NCI-H2196 treated with DMSO at 0.1 percent for 48 hours (cell line): ENCODE measurements at regions not wholly inside any gene's neighbourhood (a gene's known extent, or its start where the extent isn't known, plus 50 kb on each side); places are given as distances from the start of the nearest gene placed in this dataset.

Experiments used
- DNase-seq: peaks from one replicate; lab custom pipeline; 2025; ENCODE audit not compliant: unreplicated experiment; lab: John Stamatoyannopoulos, UW

DNA sequence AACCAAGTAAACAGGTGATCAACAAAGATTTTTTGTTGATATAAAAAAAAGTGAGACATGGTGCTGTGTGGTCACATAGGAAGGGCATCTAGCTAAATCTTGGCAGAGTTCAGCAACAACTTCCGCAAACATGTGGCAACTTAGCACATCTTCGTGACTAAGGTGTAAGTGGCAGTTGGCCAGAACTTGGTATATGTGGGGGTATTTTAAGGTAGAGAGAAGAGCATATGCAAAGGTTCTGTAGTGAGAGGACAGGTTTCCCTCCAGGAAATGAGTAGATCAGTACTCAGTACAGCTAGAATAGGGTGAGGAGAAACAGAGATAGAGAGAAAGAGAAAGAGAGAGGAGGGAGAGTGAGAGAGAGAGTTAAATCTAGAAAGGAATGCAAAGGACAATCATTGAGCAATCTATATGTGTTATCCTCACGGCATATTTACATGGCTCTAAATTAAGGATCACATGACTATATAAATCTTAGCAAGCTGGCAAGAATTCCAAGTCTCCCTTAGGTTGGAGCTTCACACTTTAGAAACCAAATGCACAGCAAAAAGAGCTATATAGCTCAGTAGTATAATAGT lies 227.7 kb upstream of the HMGA2 start:
- no peak for DNase-seq

DNA sequence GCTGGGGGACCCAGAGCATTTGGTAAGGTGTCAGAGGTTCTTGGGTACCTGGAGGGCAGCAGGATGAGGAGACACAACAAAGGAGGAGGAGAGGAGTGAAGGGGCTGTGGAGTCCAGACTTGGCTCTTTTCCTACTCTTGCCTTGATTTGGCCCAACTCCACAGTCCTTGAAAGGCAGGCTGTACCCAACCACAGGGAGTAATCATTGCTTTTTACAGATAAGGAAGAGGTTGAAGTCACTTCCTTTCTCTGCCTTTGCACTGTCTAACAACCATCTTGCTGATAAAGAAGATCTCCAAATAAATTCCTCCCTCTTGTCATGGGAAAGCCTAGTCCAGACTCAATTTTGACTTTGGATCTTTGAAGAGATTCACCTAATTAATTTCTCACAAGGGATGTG lies 226.8 kb upstream of the HMGA2 start:
- DNase-seq, result no peak

DNA sequence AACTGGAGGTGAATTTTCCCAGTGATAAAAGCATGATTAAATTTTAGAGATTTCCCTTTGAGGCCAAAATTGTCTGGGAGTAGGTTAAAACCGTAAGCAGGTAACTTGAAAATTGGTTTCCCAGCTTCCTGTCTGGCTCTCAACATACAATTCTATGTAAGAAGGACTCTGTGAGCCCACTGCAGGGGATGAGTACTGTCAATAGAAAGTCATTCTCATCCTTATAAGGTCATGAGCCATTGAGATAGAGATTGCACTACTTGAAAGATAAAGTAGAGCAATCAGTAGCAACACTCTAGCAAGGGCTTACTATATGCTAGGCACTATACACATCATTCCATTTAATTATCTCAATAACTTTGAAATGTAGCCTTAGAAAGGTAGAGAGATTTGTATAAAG lies 225.6 kb upstream of the HMGA2 start:
- no peak for DNase-seq

DNA sequence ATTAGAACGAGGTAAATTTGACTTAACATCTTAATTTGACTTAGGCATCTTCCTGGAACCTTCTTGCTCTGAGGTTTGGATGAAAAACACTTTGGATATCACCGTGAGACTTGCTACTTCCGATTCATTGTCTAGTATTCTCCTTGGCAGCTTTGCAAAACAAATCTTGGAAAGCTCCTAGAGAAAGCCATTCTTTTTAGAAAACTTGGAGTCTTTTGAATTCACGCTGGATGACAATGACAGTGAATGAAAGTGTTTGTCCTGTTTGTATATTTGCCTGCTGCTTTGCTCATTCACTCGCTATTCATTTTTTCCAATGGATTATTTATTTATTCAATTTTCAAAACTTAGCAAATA lies 222.1 kb upstream of the HMGA2 start:
- DNase-seq, result no peak

DNA sequence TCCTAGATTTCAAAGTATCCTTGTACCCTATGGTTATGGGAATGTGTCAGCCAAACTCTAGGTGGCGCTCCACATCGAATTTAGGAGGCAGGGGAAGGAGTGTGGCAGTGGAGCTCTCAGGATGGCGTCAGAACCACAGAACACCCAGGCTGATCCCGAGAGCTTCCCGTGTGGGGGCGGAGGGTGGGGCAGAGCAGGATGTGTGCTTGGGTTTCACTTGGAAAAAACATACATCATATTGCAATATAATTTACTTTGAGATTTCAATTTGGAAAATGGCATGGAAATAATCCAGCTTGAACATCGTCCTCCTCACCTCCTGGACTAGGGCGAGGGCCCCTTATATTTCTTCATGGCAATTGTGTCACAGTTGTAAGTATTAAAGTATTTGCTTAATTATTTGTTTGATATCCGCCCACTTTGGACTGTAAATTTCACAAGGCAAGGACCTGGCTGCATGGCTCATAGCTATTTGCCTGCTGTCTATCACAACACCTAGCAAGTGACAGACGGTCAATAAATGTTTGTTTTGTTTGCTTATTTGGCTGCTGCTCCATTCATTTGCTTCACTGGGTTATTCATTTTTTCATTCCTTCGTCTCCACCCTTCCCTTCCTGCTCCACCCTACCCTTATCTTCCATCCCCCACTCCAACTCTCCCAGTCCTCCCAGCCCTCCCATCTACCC lies 221.5 kb upstream of the HMGA2 start:
- no peak for DNase-seq

DNA sequence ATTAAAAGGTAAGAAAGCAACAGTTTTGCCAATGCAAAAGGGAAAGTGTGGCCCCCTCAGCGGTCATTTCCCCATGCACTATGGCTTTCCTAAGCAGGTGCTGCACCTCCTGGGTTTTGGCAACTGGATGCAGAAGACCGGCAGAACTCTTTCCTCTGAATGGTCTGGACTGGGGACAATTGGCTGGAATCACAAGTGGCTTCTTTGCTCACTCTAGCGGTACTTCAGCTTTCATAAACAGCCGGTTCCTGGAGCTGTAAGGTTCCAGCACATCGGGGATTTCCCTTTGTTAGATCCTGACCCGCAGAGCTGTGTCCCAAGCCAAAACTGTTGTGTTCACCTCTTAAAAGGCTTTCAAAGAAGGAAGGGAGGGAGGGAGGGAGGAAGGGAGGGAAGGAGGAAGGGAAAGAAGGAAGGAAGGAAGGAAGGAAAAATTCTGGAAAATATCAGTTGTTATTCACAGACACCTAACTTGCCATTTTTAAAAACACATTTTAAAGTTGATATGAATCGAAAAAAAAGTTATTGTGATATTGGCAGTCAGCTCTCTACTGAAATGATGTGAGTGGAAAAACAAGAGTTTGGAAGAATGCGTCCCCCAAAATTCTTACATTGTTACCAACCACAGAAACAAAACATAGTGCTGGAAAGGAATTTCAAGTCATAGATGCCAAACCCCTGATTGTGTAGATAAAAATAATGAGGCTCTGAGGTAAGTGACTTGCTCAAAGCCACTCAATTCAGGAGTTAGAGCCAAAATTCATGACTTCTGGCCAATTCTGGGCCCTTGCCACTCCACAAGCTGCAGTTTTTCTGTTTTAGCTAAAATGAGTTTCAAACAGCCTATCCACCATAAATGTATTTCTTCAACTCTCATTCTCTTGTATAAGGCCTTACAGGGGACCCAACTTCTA lies 220.6 kb upstream of the HMGA2 start:
- no peak for DNase-seq

DNA sequence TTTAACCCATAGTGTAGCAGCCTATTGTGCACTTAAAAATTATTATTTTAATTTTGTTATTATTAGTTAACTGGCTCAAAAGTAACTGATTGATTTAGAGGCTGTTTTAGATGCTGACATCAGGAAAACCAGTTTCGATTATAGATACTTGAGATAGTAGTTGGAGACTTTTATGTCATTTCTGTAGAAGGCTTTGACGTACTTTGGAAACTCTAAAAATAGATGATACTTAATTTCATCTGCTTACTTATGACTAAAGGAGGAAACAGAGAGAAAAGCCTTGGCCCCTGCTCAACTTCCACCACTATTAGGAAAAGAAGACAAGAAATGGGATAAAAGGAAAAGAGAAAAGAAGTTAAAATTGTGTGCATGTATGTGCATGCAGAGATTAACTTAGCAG lies 219.3 kb upstream of the HMGA2 start:
- DNase-seq, result no peak

DNA sequence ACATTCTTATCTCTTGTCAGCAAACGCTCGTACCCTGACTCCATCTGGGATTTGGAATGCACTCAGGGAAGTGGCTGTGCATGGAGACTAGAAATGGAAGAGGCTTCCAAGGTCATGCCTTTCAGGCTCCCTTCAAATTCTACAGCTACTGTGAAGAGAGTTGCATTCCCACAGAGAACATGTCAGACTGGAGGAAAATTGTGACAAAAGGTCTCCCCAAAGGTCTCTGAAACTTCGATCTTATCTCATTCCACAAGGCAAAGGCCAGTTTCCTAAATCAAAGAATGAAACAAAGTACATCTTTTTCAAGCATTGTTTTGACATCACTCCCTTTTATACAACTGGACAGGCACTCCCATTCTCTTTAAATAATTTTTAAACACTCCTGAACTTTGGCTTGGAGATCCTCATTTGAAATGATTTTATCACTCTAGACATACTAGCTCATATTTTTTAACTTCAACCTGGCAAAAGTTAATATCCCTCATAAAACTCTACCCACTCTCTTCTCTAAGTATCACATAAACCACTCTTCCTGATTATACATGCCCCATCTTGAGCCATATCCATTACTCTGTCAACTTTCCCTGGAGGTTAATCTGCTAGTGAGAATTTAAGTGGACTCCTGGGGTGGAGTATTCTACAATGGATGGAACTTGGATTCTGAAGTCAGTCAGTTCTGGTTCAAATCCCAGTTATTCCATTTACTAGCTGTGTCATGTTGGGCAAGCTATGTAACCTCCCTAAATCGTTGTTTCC lies 218.1 kb upstream of the HMGA2 start:
- DNase-seq, result no peak

DNA sequence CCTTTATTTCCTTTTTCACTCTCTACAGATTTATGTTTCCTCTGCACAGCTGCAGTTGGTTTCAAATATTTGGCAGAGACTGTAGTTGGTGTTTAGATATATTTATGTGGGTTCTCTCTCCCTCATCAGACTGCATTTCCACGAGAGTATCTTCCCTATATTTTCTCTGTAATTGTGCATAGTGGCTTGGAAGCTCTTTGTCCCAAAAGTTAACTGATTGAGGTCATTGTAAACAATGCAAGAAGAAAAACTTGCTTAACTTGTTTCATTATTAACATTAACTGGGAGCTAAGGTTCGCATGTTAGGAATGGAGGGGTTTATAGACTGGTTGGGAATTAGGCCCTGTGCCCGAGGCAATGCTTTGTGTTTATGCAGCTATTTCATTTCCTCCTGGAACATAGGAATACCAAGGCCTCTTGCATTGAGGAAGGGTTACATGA lies 216.9 kb upstream of the HMGA2 start:
- DNase-seq, result no peak

DNA sequence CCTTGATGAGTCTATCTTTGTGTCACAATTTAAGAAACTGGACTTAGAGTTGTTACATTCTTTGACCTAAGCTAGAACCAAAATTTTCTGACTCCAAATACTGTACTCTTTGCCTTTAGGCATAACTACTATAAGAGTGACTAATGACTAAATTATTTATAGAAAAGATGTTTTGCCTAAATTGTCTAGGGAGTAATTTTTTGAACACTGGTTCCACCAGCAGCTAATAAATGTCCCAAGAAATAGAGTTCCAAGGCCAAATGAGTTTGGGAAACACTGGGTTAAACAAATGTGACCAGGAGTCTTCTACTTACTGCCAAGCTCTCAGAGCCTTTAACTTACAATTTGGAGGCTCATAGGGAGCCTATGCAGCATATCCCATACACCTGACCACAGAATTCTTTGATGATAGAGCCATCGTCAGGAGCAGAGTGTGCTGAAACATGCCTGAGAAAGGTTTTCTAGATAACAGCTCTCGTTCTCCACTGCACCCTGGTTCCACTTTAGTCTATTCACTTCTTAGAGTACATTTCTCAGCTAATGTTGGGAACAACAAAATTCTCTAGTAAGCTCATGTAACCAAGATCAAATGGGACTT lies 215.9 kb upstream of the HMGA2 start:
- DNase-seq, result no peak

DNA sequence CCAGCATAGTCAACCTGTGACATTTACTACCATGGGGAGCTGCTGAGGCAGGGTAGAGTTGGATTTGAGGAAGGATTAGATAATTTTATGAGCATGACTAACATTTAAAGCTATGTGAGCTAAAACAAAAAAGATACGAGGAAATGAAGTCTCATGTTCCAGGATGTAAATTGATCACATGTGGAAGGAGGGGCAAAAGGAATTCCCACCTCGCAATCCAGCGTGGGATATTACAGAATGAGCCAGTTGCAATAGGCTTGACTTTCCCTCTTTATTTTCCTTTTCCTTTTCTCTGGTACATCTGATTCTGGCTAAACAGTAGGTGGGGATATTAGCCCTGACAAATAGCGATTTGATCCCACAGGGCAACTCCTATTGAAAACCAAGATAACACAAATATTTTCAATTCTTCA lies 214.9 kb upstream of the HMGA2 start:
- no peak for DNase-seq

DNA sequence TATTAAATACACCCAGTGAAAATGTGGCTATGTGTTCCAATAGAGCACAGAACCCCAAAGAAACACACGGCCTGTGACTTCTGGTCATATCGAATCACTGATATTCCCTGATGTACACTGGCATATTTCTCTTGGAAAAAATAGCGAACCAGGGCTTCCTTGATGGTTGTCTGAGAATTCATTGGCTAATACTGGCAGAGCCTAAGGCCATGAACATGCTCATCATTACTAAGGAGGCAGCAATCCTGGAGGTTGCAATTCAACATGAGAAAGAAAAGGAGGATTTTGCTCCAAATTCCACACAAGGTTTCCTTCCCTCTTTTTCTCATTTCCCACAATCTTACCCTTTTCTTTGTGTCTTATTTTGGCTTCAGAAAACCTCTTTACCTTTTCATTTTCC lies 212.9 kb upstream of the HMGA2 start:
- DNase-seq, result no peak

DNA sequence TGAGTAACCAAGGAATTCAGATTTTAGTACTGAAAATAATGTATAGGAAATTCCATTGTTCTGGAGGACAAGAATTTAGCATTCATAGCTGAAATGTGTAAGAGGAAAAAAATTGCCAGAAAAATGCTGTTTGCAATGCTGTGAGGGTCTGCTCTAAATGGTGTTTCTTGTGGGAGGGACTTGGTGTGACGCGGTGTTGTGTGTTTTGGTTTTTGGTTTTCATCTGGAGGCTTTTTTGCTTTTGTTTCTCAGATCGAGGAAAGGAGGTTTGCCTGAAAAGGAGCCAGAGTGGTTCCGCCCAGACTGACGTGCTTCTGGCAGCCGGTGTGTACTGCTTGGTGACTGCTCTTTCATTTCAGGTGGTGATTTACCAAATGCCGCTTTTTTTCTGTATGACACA lies 211.8 kb upstream of the HMGA2 start:
- no peak for DNase-seq

DNA sequence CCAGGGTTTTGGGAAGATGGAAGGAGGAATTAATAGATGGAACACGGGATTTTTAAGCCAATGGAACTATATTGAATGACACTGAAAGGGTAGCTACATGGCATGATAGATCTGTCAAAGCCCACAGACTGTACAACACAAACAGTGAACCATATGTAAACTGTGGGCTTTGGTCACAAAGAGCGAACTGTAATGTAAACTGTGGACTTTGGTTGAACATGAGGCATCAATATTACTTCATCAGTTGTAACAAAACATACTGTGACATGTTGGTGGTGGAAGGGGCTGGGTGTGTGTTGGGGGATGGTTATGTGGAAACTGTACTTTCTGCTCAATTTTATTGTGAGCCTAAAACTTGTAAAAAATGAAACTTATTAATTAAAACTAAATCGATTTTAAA lies 210.6 kb upstream of the HMGA2 start:
- DNase-seq, result no peak

DNA sequence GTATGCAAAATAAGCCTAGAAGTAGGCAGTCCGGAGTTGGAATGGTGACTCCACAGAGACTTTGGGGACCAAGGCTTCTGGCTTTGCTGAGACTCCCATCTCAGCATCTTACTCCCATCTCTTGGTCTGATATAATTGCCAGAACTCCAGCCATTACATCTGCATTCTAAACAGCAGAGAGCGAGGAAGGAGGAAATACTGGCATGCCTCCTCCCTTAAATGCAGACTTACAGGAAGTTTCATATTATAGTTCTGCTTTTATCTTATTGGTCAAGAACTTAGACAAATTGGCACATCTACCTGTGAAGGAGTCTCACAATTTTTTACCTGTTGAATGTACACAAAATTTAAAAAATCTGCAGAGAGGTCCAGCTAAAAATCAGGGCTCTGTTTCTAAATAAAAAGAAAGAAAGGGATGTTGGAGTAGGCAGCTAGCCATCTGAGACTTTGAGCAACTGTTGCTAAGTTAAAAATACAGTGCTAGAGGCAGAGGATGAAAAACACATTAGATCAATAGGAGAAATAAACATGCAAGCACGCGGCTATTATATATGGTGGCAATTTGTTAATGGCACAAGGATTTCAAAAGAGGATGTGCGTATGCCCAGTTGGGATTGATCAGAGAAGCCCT lies 209.9 kb upstream of the HMGA2 start:
- no peak for DNase-seq

DNA sequence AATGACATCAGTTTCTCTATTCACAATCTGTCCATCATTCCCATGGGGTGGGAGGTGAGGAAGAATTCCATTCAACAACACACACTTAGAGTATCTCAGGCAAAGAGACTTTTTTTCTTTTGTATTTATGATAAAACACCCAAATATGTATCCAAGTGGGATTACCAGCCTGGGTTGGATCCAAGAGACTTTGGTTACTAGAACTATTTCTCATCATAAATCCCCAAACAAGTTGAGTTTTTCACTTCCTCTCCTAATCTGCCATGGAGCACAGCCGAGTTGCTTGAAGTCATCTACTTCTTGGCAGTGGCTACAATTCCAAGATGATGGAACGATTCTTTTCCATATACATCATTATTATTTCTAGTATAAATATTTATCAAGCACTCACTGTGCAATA lies 209.2 kb upstream of the HMGA2 start:
- DNase-seq, result no peak

DNA sequence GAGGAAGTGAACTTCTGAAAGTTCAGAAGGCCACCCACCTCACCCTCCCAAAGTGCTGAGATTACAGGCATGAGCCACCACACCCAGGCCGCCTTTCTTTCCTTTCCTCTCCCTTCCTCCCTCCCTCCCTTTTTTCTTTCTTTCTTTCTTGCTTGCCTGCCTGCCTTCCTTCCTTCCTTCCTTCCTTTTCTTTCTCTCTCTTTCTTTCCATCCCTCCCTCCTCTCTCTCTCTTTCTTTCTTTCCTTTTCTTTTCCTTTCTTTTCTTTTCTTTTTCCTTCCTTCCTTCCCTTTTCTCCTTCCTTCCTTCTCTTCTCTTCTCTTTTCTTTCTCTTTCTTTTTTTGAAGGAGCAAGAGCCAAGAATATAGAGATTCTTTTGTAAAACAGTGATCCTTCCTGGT lies 208.3 kb upstream of the HMGA2 start:
- no peak for DNase-seq

DNA sequence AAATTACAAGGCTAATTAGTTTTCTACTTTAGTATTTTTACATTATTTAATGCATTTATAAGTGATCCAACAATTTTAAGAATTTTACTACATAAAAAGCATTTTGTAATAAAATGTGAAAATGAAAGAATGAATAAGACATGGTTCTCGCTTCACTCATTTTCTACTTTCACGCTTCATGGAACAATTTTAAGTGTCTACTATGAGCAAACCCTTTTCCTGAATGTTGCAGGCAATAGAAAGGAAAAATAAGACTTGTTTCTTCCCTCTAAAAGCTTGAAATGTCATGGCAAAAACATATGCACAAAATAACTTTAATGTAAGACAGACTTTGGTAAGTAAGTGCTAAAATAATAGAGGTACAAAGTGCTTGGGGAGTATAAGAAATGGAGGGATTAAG lies 205.7 kb upstream of the HMGA2 start:
- no peak for DNase-seq

DNA sequence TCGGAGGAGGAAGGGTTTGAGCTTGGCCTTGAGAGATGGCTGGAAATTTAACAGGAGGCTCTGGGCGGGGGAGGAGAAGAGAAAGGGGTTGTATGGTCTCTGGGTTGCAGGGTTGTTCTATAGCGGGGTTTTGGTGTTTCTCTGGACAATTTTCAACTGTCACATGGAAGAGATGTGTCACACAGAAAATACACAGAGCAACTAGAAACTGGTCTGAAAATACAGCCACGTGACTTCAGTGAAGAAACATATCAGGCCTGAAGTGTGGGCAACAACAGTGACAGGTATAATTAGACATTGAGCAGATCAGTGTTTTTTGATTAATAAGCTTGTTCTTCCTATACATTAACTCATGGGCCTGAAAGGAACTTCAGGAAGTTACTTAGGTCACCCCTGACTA lies 205.3 kb upstream of the HMGA2 start:
- DNase-seq, result no peak

DNA sequence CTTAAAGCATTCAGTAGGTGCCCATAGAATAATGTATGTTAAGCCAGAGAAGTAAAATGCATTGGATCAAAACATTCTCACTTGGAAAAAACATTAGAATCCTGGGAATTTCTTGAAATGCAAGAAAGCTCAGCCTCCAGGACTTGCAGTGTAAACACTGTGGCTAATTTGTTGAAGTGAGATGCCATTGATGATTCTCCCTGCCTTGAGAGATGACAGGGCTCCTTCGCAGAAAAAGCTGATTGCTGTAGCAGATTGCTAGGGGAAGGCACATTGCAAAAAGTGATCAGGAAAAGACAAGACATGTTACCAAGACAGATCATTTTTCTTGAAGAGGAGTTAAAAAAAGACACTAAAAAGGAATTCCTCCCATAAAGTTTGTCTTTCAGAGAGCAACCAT lies 204.2 kb upstream of the HMGA2 start:
- no peak for DNase-seq

DNA sequence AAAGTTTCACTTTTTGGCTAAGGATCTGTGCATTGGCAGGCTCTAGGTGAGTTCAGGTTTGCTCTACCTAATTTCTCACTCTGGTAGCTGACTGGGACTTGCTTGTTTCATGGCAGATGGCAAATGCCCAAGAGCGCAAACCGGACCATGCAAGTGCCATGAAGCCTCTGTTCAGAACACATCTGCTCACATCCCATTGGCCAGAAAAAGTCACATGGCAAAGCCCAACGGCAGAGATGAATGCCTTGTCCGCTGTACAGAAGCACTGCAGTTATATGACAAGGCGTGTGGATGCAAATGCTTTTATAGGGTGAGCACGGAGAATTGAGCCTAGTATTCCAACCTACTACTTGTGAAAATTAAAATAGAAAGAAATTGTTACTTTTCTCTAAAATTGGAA lies 202.2 kb upstream of the HMGA2 start:
- DNase-seq, result no peak
